ENCODE measurements at regions not wholly inside any gene's neighbourhood (a gene's known extent, or its start where the extent isn't known, plus 50 kb on each side); places are given as distances from the start of the nearest gene placed in this dataset.

- Histone ChIP-seq H3K4me1 (ENCODE audit: insufficient read depth, low read length) (no peaks in the 10 kb centered on the region), H2BK5ac (ENCODE audit: insufficient read length, low read length) (no peak overlapping the region), H3K79me1 (ENCODE audit: insufficient read depth, low read depth, low read length, poor library complexity, severe bottlenecking) (no peaks in the 10 kb centered on the region), H3K9me3 (ENCODE audit: control insufficient read depth, low read depth, low read length) (no peaks in the 10 kb centered on the region), H3K4me2 (ENCODE audit: insufficient read depth, insufficient read length, low read length) (no peak overlapping the region), H4K5ac (ENCODE audit: insufficient read length, low read depth, low read length) (no peak overlapping the region), H2BK20ac (ENCODE audit: low read depth, low read length, poor library complexity, severe bottlenecking) (no peak overlapping the region), H4K91ac (ENCODE audit: insufficient read length, low read depth, low read length) (no peak overlapping the region), H3K4ac (ENCODE audit: low read depth, low read length) (no peak overlapping the region), H2BK15ac (ENCODE audit: low read depth, low read length) (no peak overlapping the region), H3K23me2 (ENCODE audit: insufficient read length, low read depth, low read length, poor library complexity, severe bottlenecking) (no peaks in the 10 kb centered on the region), H2BK120ac (ENCODE audit: low read depth, low read length, poor library complexity, severe bottlenecking) (no peak overlapping the region), H3K14ac (ENCODE audit: insufficient read depth, low read length) (no peak overlapping the region), H3T11ph (ENCODE audit: low read length) (no peak overlapping the region), H2AFZ (ENCODE audit: low read length) (no peak overlapping the region), H4K8ac (replicated peaks; ENCODE audit: insufficient read length, low read depth, low read length) (no peak overlapping the region), H3K18ac (ENCODE audit: insufficient read length, low read depth, low read length) (no peak overlapping the region), H3K9ac (ENCODE audit: extremely low read depth, insufficient read length, low read length) (no peak overlapping the region), H2AK5ac (ENCODE audit: insufficient read length, low read length) (no peak overlapping the region), H2BK12ac (ENCODE audit: insufficient read length, low read depth, low read length) (no peak overlapping the region), H3K56ac (ENCODE audit: insufficient read length, low read depth, low read length) (no peak overlapping the region), H3K79me2 (ENCODE audit: insufficient read depth, low read length) (no peaks in the 10 kb centered on the region), H3K27me3 (ENCODE audit: insufficient read depth, low read length) (no peaks in the 10 kb centered on the region), H3K27ac (ENCODE audit: insufficient read length, low read depth, low read length) (no peak overlapping the region), H4K20me1 (ENCODE audit: control insufficient read depth, insufficient read depth, insufficient read length) (no peaks in the 10 kb centered on the region), H3K23ac (ENCODE audit: insufficient read length, low read depth, low read length) (no peak overlapping the region)
- no peaks in the 10 kb centered on the region for H3K36me3 Mint-ChIP-seq (ENCODE audit: insufficient read depth in 1 of 3, low read depth in 3 of 3)
- WGBS (ENCODE audit: extremely low coverage, insufficient read length, low lambda C conversion rate), result no CpG with 5 or more reads among the region's 3 CpGs
- H3K9me3 Mint-ChIP-seq, result no peaks in the 10 kb centered on the region
- H3K27ac Mint-ChIP-seq, result no peak overlapping the region
- no peaks in the 10 kb centered on the region for H3K27me3 Mint-ChIP-seq (ENCODE audit: low read depth)
- H3K4me3 Mint-ChIP-seq, result no peak overlapping the region
- TF ChIP-seq, protein P1, sequence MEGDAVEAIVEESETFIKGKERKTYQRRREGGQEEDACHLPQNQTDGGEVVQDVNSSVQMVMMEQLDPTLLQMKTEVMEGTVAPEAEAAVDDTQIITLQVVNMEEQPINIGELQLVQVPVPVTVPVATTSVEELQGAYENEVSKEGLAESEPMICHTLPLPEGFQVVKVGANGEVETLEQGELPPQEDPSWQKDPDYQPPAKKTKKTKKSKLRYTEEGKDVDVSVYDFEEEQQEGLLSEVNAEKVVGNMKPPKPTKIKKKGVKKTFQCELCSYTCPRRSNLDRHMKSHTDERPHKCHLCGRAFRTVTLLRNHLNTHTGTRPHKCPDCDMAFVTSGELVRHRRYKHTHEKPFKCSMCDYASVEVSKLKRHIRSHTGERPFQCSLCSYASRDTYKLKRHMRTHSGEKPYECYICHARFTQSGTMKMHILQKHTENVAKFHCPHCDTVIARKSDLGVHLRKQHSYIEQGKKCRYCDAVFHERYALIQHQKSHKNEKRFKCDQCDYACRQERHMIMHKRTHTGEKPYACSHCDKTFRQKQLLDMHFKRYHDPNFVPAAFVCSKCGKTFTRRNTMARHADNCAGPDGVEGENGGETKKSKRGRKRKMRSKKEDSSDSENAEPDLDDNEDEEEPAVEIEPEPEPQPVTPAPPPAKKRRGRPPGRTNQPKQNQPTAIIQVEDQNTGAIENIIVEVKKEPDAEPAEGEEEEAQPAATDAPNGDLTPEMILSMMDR (conservative IDR thresholded peaks at IDR 0.05), result no peak
- no peaks in the 10 kb centered on the region for H3K4me1 Mint-ChIP-seq
- DNase-seq, result no peak
Measured at GRCh38 chr13:64817691-64818090, 2412.4 kb downstream of the PCDH9 start.
